Stomach (tissue), 4 donors: ENCODE measurements at regions not wholly inside any gene's neighbourhood (a gene's known extent, or its start where the extent isn't known, plus 50 kb on each side); places are given as distances from the start of the nearest gene placed in this dataset.

Source experiments
- EP300 ChIP-seq: sonication (generic); formaldehyde crosslinking; IDR thresholded peaks from one replicate; pipeline ENCODE4 v1.6.1; 2017; ENCODE audit warnings: antibody characterized with exemption
- POLR2AphosphoS5 ChIP-seq, 3 donors: sonication (generic); formaldehyde crosslinking; IDR thresholded peaks; one replicate each; pipeline ENCODE4 v1.6.1; 2016; ENCODE audit warnings: antibody characterized with exemption in 3 of 3
- TF ChIP-seq, protein P1 (sequence below), 7 experiments: fragments of 450-650 bp in 4 of 7; fragments of 200-600 bp in 3 of 7; sonication (generic) in 3 of 7; IDR thresholded peaks; one replicate each; pipeline ENCODE4 v1.5.1; 2016 to 2019; ENCODE audit warnings: antibody characterized with exemption in 7 of 7, control low read depth in 2 of 7, mild to moderate bottlenecking in 1 of 7

DNA sequence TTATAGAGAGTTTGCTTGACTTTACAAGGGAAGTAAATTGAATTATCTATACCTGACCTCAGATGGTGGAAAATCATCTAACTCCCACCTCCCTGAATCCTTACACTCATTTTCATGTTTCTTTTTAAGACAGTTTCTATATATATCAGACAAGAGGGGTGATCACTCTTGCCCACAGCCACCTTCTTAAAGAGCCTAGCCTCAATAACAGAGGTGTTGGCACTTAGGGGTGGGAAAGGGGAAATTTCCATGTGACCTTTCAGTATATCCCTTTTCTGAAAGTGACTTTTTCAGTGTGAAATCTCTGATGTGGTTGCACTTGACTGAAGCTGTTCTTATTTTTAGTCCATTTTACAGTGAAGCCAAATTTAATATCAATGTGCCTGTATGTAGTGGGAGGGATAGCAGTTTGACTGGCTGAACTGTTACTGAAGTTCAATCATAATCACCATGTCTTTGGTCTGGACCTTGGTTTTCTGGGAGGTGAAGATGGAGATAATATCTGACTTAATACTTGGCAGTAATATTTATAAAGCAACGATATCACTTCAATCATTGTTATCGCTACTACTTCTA lies 141.3 kb downstream of the MAP3K7 start:
- no peak for TF ChIP-seq EP300
- TF ChIP-seq, protein P1, sequence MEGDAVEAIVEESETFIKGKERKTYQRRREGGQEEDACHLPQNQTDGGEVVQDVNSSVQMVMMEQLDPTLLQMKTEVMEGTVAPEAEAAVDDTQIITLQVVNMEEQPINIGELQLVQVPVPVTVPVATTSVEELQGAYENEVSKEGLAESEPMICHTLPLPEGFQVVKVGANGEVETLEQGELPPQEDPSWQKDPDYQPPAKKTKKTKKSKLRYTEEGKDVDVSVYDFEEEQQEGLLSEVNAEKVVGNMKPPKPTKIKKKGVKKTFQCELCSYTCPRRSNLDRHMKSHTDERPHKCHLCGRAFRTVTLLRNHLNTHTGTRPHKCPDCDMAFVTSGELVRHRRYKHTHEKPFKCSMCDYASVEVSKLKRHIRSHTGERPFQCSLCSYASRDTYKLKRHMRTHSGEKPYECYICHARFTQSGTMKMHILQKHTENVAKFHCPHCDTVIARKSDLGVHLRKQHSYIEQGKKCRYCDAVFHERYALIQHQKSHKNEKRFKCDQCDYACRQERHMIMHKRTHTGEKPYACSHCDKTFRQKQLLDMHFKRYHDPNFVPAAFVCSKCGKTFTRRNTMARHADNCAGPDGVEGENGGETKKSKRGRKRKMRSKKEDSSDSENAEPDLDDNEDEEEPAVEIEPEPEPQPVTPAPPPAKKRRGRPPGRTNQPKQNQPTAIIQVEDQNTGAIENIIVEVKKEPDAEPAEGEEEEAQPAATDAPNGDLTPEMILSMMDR (IDR thresholded peaks at IDR 0.05) = no peak
- no peak for TF ChIP-seq POLR2AphosphoS5 (IDR thresholded peaks at IDR 0.05)
